ENCODE measurements at regions not wholly inside any gene's neighbourhood (a gene's known extent, or its start where the extent isn't known, plus 50 kb on each side); places are given as distances from the start of the nearest gene placed in this dataset.

DNA sequence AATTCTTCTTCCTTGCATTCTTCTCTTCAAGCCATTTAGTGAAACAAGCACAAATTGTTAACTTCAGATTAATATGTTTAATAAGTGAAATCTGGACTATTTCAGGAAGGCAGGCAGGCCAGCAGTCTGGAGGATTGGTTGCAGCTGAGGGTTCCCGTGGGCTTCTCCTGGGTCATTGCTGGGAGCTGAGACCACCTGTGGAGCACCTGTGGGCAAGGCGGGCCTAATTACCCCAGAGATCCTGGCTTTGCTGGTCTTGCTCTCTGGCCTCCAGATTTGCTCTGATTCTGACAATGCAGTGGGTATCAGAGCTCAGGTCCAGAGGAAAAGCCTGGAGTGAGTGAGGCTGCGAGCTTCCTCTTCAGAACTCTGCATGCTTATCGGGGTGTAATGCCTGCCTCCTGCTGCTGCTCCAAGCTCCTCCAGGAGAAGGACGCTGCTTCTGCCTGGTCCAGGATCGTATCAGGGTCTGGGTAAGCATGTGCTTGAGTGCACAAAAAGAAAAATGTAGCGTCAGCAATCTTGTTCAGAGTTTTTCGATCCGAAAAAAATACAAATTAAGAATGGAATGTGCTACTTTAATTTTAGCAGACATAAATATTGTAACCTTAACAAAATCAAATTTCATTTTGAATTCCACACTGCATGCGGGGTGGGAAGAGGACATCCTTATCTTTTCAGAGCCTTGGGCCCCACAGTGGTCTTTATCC, 93.8 kb downstream of the TMEM30B start:
- H3K27me3 Mint-ChIP-seq, result peaks cover 64% of the 10 kb centered on the region
- ATAC-seq, result no peak
- H3K27ac Mint-ChIP-seq, result no peak overlapping the region

DNA sequence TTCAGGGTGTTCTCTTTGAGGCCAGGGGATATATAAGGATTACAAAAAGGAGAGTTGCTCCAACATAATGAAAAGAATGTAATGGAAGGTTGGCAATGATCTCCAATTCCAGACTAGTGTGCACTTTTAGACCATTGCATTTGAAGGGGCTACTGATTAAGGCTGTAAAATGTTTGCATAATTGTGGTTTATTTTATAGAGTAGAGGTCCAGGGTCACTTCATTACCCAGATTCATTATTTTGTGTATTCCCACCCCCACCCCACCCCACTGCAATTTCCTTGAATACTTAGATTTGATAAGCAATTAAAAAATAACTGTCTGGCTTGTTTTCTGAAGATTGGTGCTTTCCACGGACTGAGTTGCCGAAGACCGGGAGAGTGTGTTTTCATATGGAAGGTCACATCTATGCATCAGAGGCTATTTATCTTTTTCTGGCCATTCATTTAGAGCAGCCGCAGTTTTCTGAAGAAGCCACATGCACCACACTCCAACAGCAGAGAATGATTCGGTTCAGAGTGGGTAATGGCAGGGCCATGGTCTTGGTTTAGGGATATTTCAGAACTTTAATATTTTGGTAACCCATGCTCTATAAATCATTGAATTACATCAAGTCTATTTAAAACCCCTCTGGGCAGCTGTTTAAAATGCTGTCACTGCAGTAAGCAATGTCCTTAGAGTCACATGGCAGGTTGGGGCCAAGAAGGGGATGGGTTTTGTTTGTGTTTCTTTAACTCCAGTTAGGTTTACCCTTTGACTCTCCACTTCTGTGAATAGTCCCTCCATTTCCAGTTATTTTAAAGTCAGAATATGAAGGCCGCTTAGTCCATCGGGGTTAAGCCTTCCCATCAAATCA, 94.6 kb downstream of the TMEM30B start:
- CTCF ChIA-PET, result interaction anchor here (1.1 kb wide), 1 partner anchor 66 kb away, joined by 3 read pairs; no protein-coding TSS in a partner anchor
- ATAC-seq, result no peak
- Mint-ChIP-seq H3K4me3 (no peak overlapping the region), H3K9me3 (ENCODE audit: low read depth) (no peaks in the 10 kb centered on the region), H3K36me3 (no peaks in the 10 kb centered on the region), H3K27me3 (peaks cover 58% of the 10 kb centered on the region), H3K4me1 (peaks cover 13% of the 10 kb centered on the region), H3K27ac (no peak overlapping the region)
- DNase-seq, result no peak

More for the DNA sequence above, 93.8 kb downstream of the TMEM30B start:
- CTCF ChIA-PET, result interaction anchor here (1.1 kb wide), 1 partner anchor 65 kb away, joined by 3 read pairs; no protein-coding TSS in a partner anchor
- no peak overlapping the region for H3K4me3 Mint-ChIP-seq
- no peak for DNase-seq
- H3K36me3 Mint-ChIP-seq, result no peaks in the 10 kb centered on the region
- no peaks in the 10 kb centered on the region for H3K9me3 Mint-ChIP-seq (ENCODE audit: low read depth)
- H3K4me1 Mint-ChIP-seq, result peaks cover 13% of the 10 kb centered on the region

DNA sequence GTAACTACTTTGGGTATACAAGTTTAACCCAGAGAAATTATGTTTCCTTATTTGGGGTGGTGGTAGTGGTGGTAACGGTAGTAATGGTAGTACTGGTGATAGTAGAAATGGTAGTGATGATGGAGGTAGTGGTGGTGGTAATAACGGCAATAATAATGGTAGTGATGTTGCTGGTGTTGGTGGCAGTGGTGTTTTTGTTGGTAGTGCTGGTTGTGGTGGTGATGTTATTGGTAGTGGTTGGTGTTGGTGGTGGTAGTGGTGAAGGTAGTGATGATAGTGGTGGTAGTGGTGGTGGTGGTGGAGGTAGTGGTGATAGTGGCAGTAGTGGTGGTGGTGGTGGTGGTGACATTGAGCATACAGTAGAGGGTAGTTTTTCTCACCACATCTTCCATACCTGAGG, 95.6 kb downstream of the TMEM30B start:
- Mint-ChIP-seq H3K27ac (no peak overlapping the region), H3K9me3 (ENCODE audit: low read depth) (no peaks in the 10 kb centered on the region), H3K4me1 (peaks cover 13% of the 10 kb centered on the region), H3K27me3 (peaks cover 51% of the 10 kb centered on the region), H3K4me3 (no peak overlapping the region), H3K36me3 (no peaks in the 10 kb centered on the region)
- ATAC-seq, result no peak
- DNase-seq, result no peak
- CTCF ChIA-PET, result no interaction called here

DNA sequence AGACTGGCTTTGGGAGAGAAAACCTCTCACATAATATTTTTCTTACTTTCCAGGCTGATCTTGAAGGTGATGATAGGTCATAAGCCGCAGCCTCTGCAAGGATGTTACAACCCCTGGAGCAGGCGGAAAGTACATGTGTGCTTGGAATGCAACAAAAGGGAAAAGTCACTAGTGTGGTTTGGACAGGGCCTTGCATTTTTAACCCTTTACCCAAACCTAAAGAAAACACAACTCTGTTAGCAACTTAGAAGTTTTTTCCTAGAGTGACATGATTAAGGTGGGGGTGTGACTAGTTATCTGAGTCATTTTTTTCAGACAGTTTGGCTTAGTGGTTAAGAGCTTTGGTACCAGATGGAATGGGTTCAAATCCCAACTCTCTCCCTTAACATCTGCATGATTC, 97.0 kb downstream of the TMEM30B start:
- Mint-ChIP-seq H3K36me3 (no peaks in the 10 kb centered on the region), H3K4me1 (peaks cover 8% of the 10 kb centered on the region), H3K4me3 (no peak overlapping the region), H3K27me3 (peaks cover 37% of the 10 kb centered on the region), H3K27ac (no peak overlapping the region), H3K9me3 (ENCODE audit: low read depth) (no peaks in the 10 kb centered on the region)
- ATAC-seq (no peak), DNase-seq (no peak)
- CTCF ChIA-PET, result no interaction called here

DNA sequence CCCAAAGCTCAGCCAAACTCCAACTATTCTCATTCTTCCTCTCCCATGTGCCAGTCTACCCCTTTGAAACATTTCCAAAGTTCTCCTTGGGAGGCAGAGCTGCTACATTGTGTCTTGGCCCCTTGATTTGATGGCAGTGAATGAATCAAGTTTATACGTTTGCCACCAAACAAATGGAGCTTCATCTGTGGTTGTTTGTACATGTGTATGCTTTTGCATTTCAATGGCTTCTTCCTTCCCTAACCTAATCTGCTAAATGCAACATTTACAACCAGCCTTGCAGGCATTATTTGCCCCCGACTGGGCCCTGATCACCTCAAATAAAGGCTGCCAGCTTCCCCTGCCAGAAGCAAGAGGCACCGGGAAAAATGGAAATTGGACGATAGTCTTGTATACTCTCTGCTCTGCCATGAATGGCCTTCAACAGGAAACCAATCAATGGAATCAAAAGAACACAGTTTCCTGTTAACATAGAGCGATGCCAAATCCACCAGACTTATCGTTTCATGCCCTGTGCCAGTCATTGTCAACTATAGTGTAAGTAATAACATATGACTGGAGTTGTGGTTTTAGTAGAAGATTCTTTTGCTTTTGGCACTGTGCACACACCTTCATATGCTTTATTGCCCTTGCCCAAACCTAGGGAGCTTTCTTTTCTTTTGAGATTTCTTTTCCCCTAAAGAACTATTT, 97.8 kb downstream of the TMEM30B start:
- no peak overlapping the region for H3K4me3 Mint-ChIP-seq
- peaks cover 36% of the 10 kb centered on the region for H3K27me3 Mint-ChIP-seq
- H3K9me3 Mint-ChIP-seq (ENCODE audit: low read depth), result no peaks in the 10 kb centered on the region
- DNase-seq, result no peak
- no peak for ATAC-seq
- no peak overlapping the region for H3K27ac Mint-ChIP-seq
- H3K36me3 Mint-ChIP-seq, result no peaks in the 10 kb centered on the region
- CTCF ChIA-PET, result no interaction called here
- H3K4me1 Mint-ChIP-seq, result peaks cover 15% of the 10 kb centered on the region

DNA sequence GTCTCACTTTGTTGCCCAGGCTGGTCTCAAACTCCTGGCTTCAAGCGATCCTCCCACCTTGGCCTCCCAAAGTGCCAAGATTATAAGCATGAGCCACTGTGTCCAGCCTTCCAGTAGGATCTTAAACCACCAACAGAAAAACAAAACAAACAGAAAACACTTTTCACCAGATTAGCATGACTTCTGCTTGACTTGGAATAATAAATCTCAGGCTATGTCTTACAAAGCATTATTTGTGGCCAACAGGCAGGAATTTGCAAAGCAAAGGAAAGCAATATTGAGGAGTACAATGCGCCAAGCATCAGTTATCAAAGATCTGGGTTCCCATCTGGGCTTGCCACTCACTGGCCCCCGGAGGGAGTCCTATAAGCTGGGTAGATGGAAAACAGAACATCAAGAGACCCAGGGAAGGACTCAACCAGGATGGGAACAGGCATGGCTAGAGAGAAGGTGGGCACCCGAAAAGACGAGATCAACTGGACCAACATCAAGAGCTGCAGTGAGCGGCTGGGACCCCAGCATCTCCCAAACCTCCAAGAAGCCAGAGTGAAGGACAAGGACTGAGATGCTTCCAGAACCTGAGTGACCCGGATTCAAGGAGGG, 101.2 kb downstream of the TMEM30B start:
- H3K9me3 Mint-ChIP-seq (ENCODE audit: low read depth), result peaks cover 3% of the 10 kb centered on the region
- no peak overlapping the region for H3K27ac Mint-ChIP-seq
- no peak overlapping the region for H3K4me3 Mint-ChIP-seq
- H3K36me3 Mint-ChIP-seq, result no peaks in the 10 kb centered on the region
- H3K4me1 Mint-ChIP-seq, result peaks cover 31% of the 10 kb centered on the region
- H3K27me3 Mint-ChIP-seq, result peaks cover 12% of the 10 kb centered on the region
- CTCF ChIA-PET, result no interaction called here
- ATAC-seq (no peak), DNase-seq (no peak)

DNA sequence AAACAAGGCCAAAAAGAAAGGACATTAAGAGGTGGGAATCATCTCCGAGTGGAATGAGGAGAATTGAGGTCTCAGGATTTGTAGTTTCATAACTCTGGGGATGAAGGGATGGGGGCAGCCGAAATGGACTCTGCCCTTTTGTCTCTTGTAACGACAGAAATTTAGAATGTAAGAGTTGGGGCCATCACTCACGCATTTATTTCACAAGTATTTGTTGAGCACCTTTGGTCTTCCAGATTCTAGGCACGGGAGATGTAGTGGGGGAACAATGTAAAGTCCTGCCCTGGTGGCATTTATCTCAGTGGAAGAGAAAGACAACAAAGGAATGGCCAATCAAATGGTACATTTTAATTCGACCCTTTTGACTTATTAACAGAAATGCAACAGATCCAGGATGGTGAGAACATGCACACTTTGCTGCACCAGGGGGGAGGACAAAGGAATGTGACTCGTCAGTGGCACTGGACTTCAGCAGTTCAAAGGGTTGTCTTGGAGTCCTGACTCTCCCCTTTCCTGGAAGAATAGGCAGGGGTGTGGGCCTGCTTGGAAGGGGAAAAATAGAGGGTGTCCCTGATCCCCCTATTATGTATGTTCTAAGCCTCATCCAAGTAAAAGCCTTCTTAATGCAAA, 102.0 kb downstream of the TMEM30B start:
- Mint-ChIP-seq H3K9me3 (ENCODE audit: low read depth) (peaks cover 3% of the 10 kb centered on the region), H3K27ac (no peak overlapping the region), H3K4me1 (peaks cover 36% of the 10 kb centered on the region), H3K4me3 (no peak overlapping the region), H3K36me3 (no peaks in the 10 kb centered on the region), H3K27me3 (peaks cover 8% of the 10 kb centered on the region)
- CTCF ChIA-PET, result no interaction called here
- DNase-seq (no peak), ATAC-seq (no peak)

DNA sequence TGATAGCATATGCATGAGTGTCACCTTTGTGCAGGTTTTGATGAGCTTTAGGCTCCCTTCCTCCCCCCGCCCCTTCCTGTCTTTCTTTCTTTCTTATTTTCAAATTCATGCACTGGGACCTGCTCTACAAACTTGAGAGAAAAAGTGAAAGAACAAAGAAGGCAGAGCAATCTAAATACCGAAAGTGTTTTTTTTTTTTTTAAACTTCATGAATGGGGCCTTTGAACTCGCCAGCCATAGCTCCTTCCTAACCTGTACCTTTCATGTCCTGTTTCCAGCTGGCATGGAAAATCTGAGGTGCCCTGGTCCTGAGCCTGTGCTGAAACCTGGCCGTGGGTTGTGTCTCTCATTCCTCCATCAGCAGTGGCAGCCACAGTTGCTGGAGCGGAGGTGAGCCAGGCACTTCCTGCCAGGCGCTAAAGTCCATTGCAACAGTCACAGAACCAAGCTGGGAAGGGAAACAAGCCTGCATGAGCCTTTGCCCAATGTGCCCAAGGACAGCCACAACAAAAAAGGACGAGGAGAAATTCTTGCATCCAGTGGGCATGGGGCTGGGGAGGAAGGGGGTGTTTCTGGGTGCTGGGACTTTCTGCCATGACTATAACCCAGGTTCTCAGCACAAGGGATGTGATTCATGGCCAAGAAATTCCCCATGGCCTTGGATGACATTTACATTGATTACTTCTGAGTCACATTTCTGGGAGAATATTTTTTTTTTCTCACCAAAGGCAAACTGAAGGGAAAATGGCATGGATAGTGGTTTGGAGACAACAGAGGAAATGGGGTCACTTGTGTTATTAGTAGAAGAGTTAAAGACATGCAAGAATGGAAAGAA, 102.7 kb downstream of the TMEM30B start:
- CTCF ChIA-PET, result no interaction called here
- H3K36me3 Mint-ChIP-seq, result no peaks in the 10 kb centered on the region
- peaks cover 3% of the 10 kb centered on the region for H3K9me3 Mint-ChIP-seq (ENCODE audit: low read depth)
- peaks cover 8% of the 10 kb centered on the region for H3K27me3 Mint-ChIP-seq
- ATAC-seq, result peak; percentile 52
- peak overlapping the region; percentile 81 for H3K27ac Mint-ChIP-seq
- peak; percentile 54 for DNase-seq
- peak overlapping the region; percentile 58 for H3K4me3 Mint-ChIP-seq
- peaks cover 36% of the 10 kb centered on the region for H3K4me1 Mint-ChIP-seq

DNA sequence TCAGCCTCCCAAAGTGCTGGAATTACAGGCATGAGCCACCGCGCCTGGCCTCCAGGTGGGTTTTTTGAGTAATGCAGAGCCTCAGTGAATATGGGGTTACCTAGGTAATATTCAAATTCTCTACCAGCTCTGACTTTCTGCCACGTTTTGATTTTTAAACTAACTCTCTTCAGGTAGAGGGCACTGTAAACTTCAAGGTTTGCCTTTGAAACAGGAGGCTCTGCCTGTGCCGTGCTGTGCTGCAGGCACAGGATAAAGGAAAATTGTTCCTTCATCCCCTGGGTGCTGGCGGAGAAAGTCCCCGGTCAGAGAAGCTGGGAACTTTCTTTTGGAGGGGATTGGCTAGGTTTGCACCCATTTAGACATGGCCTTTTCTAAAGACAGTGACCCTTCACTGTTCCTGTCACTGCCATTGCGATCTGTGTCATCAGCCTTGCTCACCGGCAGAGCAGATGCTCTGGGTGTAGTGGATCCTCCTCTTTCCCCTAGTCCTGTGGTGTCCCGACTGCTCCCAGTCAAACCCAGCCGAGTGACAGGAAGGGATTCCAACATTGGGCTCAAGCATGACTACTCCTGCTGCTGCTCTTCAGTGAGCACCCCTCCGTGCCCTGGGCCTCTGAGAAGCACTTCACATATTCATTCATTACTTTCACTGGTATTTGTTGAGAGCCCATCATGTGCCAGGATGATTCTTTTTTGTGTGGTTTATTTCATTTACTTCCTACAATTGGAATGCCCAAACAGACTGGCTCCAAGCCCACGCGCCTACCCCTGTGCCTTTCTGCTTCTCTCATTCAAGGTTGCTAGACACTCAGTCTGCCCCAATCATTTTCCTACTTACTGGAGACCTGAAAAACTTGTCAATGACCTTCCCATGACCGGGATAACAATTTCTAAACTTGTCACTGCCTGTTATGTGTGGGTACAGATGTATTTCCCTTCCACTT, 103.6 kb downstream of the TMEM30B start:
- peak overlapping the region; percentile 58 for H3K4me3 Mint-ChIP-seq
- peak overlapping the region; percentile 81 for H3K27ac Mint-ChIP-seq
- H3K27me3 Mint-ChIP-seq, result peaks cover 5% of the 10 kb centered on the region
- H3K9me3 Mint-ChIP-seq (ENCODE audit: low read depth), result peaks cover 3% of the 10 kb centered on the region
- ATAC-seq, result no peak
- CTCF ChIA-PET, result no interaction called here
- peaks cover 30% of the 10 kb centered on the region for H3K4me1 Mint-ChIP-seq
- DNase-seq, result no peak
- peaks cover 4% of the 10 kb centered on the region for H3K36me3 Mint-ChIP-seq

DNA sequence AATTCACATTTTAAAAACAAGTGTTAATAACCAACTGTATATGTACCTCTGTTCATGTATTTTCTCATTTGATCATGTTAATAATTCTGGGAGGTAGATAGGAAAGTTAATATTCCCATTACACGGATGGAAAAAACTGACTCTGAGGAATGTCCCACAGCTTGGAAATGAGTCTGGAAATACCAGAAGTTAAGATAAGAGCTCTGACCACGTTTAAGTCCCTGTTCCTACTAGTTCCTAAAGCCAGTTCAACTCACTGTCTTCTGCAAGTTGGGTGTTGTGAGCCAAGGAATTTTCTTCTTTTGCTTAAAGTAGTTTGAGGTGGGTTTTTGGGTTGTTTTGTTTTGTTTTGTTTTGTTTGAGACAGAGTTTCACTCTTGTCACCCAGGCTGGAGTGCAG, 104.5 kb downstream of the TMEM30B start:
- no peak for DNase-seq
- ATAC-seq, result no peak
- CTCF ChIA-PET, result no interaction called here
- peaks cover 30% of the 10 kb centered on the region for H3K4me1 Mint-ChIP-seq
- H3K27me3 Mint-ChIP-seq, result peaks cover 8% of the 10 kb centered on the region
- no peak overlapping the region for H3K27ac Mint-ChIP-seq
- H3K36me3 Mint-ChIP-seq, result peaks cover 6% of the 10 kb centered on the region
- H3K9me3 Mint-ChIP-seq (ENCODE audit: low read depth), result peaks cover 3% of the 10 kb centered on the region
- H3K4me3 Mint-ChIP-seq, result no peak overlapping the region

DNA sequence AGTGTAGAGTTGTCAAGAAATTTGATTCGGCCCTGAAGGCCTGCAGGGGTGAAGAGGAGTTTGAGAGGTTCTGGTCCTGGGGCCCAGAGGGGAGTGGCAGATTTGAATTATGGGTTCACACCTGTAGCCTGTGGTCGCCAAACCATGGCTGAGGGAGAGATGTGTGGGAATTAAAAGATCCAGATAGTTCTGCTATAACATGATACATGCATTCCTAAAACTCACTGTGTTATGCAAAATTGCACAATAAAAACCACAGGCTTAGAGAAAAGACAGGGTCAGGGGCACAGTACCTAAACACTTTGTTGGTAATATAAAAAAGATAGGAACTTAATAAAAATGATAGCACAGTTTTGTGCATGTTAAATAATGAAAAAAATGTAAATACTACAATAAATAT, 106.2 kb downstream of the TMEM30B start:
- peaks cover 6% of the 10 kb centered on the region for H3K36me3 Mint-ChIP-seq
- no peak for ATAC-seq
- DNase-seq, result no peak
- peaks cover 30% of the 10 kb centered on the region for H3K4me1 Mint-ChIP-seq
- H3K27me3 Mint-ChIP-seq, result peaks cover 22% of the 10 kb centered on the region
- peaks cover 3% of the 10 kb centered on the region for H3K9me3 Mint-ChIP-seq (ENCODE audit: low read depth)
- no peak overlapping the region for H3K4me3 Mint-ChIP-seq
- no peak overlapping the region for H3K27ac Mint-ChIP-seq
- CTCF ChIA-PET, result no interaction called here
